Upper lobe of left lung (tissue), 4 donors: ENCODE measurements at regions not wholly inside any gene's neighbourhood (a gene's known extent, or its start where the extent isn't known, plus 50 kb on each side); places are given as distances from the start of the nearest gene placed in this dataset.

Source experiments
- POLR2A ChIP-seq, 4 donors: fragments of 450-650 bp; IDR thresholded peaks; one replicate each; pipeline ENCODE4 v1.5.1; 2016 to 2017; ENCODE audit warnings: antibody characterized with exemption in 4 of 4, mild to moderate bottlenecking in 2 of 4
- TF ChIP-seq, protein P1 (sequence below), 6 experiments: fragments of 450-650 bp in 4 of 6; fragments of 200-600 bp in 2 of 6; sonication (generic) in 2 of 6; IDR thresholded peaks; one replicate each; pipeline ENCODE4 v1.5.1; 2016 to 2019; ENCODE audit warnings: antibody characterized with exemption in 6 of 6

DNA sequence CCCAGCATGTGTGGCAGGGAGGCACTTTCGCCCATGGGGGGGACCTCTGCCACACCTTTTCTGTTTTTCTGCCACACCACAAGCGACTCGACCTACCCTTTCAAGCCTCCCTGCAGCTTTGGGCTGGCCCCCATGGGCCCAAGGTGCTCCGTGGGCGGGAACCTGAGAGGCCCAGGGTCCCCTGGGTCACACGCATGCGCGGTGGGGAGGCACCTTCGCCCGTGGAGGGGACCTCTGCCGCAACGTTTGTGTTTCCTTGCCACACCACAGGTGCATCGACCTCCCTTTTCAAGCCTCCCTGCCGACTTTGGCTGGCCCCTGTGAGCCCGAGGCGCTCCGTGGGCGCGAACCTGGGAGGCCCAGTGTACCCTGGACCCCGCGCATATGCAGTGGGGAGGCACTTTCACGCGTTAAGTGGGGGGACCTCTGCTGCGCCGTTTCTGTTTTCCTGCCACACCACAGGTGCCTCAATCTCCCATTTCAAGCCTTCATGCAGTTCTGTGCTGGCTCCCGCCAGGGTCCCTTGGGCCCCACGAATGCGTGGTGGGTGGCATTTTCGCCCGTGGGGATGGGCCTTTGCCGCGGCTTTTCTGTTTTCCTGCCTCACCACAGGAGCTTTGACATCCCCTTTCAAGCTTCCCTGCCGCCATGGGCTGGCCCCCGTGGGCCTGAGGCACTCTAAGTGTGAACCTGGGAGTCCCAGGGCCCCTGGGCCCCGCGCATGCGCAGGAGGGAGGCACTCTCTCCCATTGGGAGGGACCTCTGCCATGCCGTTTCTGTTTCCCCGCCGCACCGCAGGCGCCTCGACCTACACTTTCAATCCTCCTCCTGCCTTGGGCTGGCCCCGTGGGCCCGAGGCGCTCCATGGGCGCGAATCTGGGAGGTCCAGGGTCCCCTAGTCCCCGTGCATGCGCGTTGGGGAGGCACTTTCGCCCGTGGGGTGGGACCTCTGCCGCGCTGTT lies 332.2 kb downstream of the ALG10 start:
- TF ChIP-seq POLR2A (IDR thresholded peaks at IDR 0.05): no peak
- TF ChIP-seq, protein P1, sequence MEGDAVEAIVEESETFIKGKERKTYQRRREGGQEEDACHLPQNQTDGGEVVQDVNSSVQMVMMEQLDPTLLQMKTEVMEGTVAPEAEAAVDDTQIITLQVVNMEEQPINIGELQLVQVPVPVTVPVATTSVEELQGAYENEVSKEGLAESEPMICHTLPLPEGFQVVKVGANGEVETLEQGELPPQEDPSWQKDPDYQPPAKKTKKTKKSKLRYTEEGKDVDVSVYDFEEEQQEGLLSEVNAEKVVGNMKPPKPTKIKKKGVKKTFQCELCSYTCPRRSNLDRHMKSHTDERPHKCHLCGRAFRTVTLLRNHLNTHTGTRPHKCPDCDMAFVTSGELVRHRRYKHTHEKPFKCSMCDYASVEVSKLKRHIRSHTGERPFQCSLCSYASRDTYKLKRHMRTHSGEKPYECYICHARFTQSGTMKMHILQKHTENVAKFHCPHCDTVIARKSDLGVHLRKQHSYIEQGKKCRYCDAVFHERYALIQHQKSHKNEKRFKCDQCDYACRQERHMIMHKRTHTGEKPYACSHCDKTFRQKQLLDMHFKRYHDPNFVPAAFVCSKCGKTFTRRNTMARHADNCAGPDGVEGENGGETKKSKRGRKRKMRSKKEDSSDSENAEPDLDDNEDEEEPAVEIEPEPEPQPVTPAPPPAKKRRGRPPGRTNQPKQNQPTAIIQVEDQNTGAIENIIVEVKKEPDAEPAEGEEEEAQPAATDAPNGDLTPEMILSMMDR (IDR thresholded peaks at IDR 0.05): no peak
